Keratinocyte (primary cell): ENCODE measurements at regions not wholly inside any gene's neighbourhood (a gene's known extent, or its start where the extent isn't known, plus 50 kb on each side); places are given as distances from the start of the nearest gene placed in this dataset.

Experiments used
- DNase-seq: peaks from one replicate; pipeline ENCODE4 v3.0.0-alpha.2; 2011; ENCODE audit warnings: low read depth, missing footprints, low spot score
- FAIRE-seq: peaks from 2 replicates; lab custom pipeline; 2011; peaks lifted over from hg19 to GRCh38; lab: Jason Lieb, UNC
- H2AFZ ChIP-seq: 2 replicates; pipeline ENCODE4 v1.6.0; 2012; ENCODE audit warnings: low read length, control low read depth, inconsistent platforms; ENCODE audit not compliant: control insufficient read depth
- H3K27ac ChIP-seq: 2 replicates; pipeline ENCODE4 v1.5.1; 2011; ENCODE audit warnings: low read length; ENCODE audit not compliant: control insufficient read depth, insufficient read depth
- H3K27me3 ChIP-seq: 3 replicates; pipeline ENCODE4 v1.6.0; 2011; ENCODE audit warnings: low read length; ENCODE audit not compliant: control insufficient read depth, insufficient read depth; ENCODE audit errors: extremely low read depth
- H3K36me3 ChIP-seq, 2 experiments: 2 replicates in 1 of 2; 3 replicates in 1 of 2; pipeline ENCODE4 v1.5.1; 2011; ENCODE audit warnings: low read length in 2 of 2, mild to moderate bottlenecking in 1 of 2; ENCODE audit not compliant: control insufficient read depth in 2 of 2, insufficient read depth in 2 of 2; ENCODE audit errors: extremely low read depth in 1 of 2
- H3K4me1 ChIP-seq: 3 replicates; pipeline ENCODE4 v1.5.1; 2011; ENCODE audit warnings: low read length; ENCODE audit not compliant: control insufficient read depth, insufficient read depth; ENCODE audit errors: extremely low read depth
- H3K4me2 ChIP-seq: 3 replicates; pipeline ENCODE4 v1.6.0; 2011; ENCODE audit warnings: low read depth, low read length; ENCODE audit not compliant: control insufficient read depth, insufficient read depth; ENCODE audit errors: extremely low read depth
- H3K4me3 ChIP-seq, 3 experiments: fragments of 200-600 bp in 1 of 3; sonication (generic) in 1 of 3; 2 replicates in 2 of 3; 3 replicates in 1 of 3; pipeline ENCODE4 v1.5.1; 2011 to 2016; ENCODE audit warnings: low read length in 3 of 3, mild to moderate bottlenecking in 3 of 3, control low read depth in 2 of 3, inconsistent platforms in 1 of 3, low read depth in 1 of 3, mixed read lengths in 1 of 3, mixed run types in 1 of 3, moderate library complexity in 1 of 3; ENCODE audit not compliant: control insufficient read depth in 2 of 3, insufficient read depth in 2 of 3; ENCODE audit errors: extremely low read depth in 1 of 3
- H3K79me2 ChIP-seq: 2 replicates; pipeline ENCODE4 v1.6.0; 2012; ENCODE audit warnings: low read length; ENCODE audit not compliant: control insufficient read depth, insufficient read depth
- H3K9ac ChIP-seq: 3 replicates; pipeline ENCODE4 v1.6.0; 2011; ENCODE audit warnings: low read length; ENCODE audit not compliant: control insufficient read depth, insufficient read depth; ENCODE audit errors: extremely low read depth
- H3K9me1 ChIP-seq: 3 replicates; pipeline ENCODE4 v1.6.0; 2011; ENCODE audit warnings: low read length; ENCODE audit not compliant: control insufficient read depth, insufficient read depth; ENCODE audit errors: extremely low read depth
- H3K9me3 ChIP-seq: 2 replicates; pipeline ENCODE4 v1.5.1; 2012; ENCODE audit warnings: low read depth, low read length; ENCODE audit not compliant: control insufficient read depth
- H4K20me1 ChIP-seq: 3 replicates; pipeline ENCODE4 v1.6.0; 2011; ENCODE audit warnings: low read length; ENCODE audit not compliant: control insufficient read depth, insufficient read depth; ENCODE audit errors: extremely low read depth
- CTCF ChIP-seq, 3 experiments: IDR thresholded peaks in 1 of 3; conservative IDR thresholded peaks in 1 of 3; optimal IDR thresholded peaks in 1 of 3; 2 replicates in 2 of 3; 3 replicates in 1 of 3; pipeline versions ENCODE3 to v1.5.1; 2011; ENCODE audit warnings: low read length in 3 of 3, mild to moderate bottlenecking in 3 of 3, moderate library complexity in 2 of 3, control low read depth in 1 of 3, inconsistent platforms in 1 of 3; ENCODE audit not compliant: insufficient read depth in 2 of 3; ENCODE audit errors: extremely low read depth in 1 of 3
- EZH2 ChIP-seq: IDR thresholded peaks from one replicate; pipeline ENCODE4 v1.6.1; 2012; ENCODE audit warnings: inconsistent platforms, mild to moderate bottlenecking, low read length, moderate library complexity
- dilution Hi-C: fragments of 300-500 bp; cut with MboI; formaldehyde crosslinking; loops from one replicate; pipeline ENCODE4 v1.7.0; 2020; ENCODE audit warnings: low sequenced_read_pairs; ENCODE audit not compliant: extremely low pct_ligation_motif_present

GRCh38 chr7:84370114-84370513 is 175.5 kb upstream of the SEMA3A start:
- H3K4me1 ChIP-seq: no peaks in the 10 kb centered on the region
- H3K4me3 ChIP-seq: no peak overlapping the region
- dilution Hi-C loops: no loop called here
- FAIRE-seq (no peak), DNase-seq (no peak)
- no peaks in the 10 kb centered on the region for H4K20me1 ChIP-seq
- TF ChIP-seq EZH2 (no peak), CTCF (optimal IDR thresholded peaks at IDR 0.05 in 1 of 3, IDR thresholded peaks at IDR 0.05 in 1 of 3, conservative IDR thresholded peaks at IDR 0.05 in 1 of 3; ENCODE audit: extremely low read depth in 1 of 3, insufficient read depth in 2 of 3, low read length in 3 of 3) (no peak)
- no peak overlapping the region for H2AFZ ChIP-seq
- H3K9me1 ChIP-seq: no peaks in the 10 kb centered on the region
- no peak overlapping the region for H3K27ac ChIP-seq
- no peaks in the 10 kb centered on the region for H3K79me2 ChIP-seq
- no peak overlapping the region for H3K9ac ChIP-seq
- no peaks in the 10 kb centered on the region for H3K36me3 ChIP-seq
- no peaks in the 10 kb centered on the region for H3K27me3 ChIP-seq
- H3K9me3 ChIP-seq: no peaks in the 10 kb centered on the region
- no peak overlapping the region for H3K4me2 ChIP-seq

- H3K27ac ChIP-seq: no peak overlapping the region
- H3K9me1 ChIP-seq: no peaks in the 10 kb centered on the region
- no peaks in the 10 kb centered on the region for H3K9me3 ChIP-seq
- no peak overlapping the region for H3K4me3 ChIP-seq
- no peaks in the 10 kb centered on the region for H3K27me3 ChIP-seq
- peaks cover 3% of the 10 kb centered on the region for H3K4me1 ChIP-seq
- DNase-seq: no peak
- TF ChIP-seq EZH2 (no peak), CTCF (optimal IDR thresholded peaks at IDR 0.05 in 1 of 3, IDR thresholded peaks at IDR 0.05 in 1 of 3, conservative IDR thresholded peaks at IDR 0.05 in 1 of 3; ENCODE audit: extremely low read depth in 1 of 3, insufficient read depth in 2 of 3, low read length in 3 of 3) (no peak)
- dilution Hi-C loops: no loop called here
- H3K36me3 ChIP-seq: no peaks in the 10 kb centered on the region
- H3K9ac ChIP-seq: no peak overlapping the region
- H2AFZ ChIP-seq: no peak overlapping the region
- no peaks in the 10 kb centered on the region for H3K79me2 ChIP-seq
- no peak for FAIRE-seq
- no peaks in the 10 kb centered on the region for H4K20me1 ChIP-seq
- H3K4me2 ChIP-seq: no peak overlapping the region
These were observed 173.5 kb upstream of the SEMA3A start for GRCh38 chr7:84368122-84368521.
